MM.1S (cell line): ENCODE measurements at regions not wholly inside any gene's neighbourhood (a gene's known extent, or its start where the extent isn't known, plus 50 kb on each side); places are given as distances from the start of the nearest gene placed in this dataset.

ENCODE experiments used
- DNase-seq: peaks from one replicate; pipeline ENCODE4 v3.0.0-alpha.2; 2015
- H2AFZ ChIP-seq: fragments of 300-600 bp; sonication (generic); 2 replicates; pipeline ENCODE4 v1.6.0; 2016; ENCODE audit warnings: antibody characterized with exemption, low read length
- H3F3A ChIP-seq: fragments of 300-600 bp; sonication (generic); 2 replicates; pipeline ENCODE4 v1.6.1; 2016; ENCODE audit warnings: mild to moderate bottlenecking, antibody characterized with exemption, low read length, moderate library complexity, mixed read lengths; ENCODE audit not compliant: insufficient read depth
- H3K27ac ChIP-seq: fragments of 300-600 bp; sonication (generic); 2 replicates; pipeline ENCODE4 v1.5.1; 2016; ENCODE audit warnings: mild to moderate bottlenecking, low read length
- H3K27me3 ChIP-seq: fragments of 300-600 bp; sonication (generic); replicated peaks from 2 replicates; pipeline ENCODE4 v1.6.0; 2016; ENCODE audit warnings: low read length; ENCODE audit not compliant: insufficient read depth
- H3K36me3 ChIP-seq: fragments of 300-600 bp; sonication (generic); replicated peaks from 2 replicates; pipeline ENCODE4 v1.6.1; 2016; ENCODE audit warnings: mild to moderate bottlenecking, low read length, mixed read lengths; ENCODE audit not compliant: insufficient read depth
- H3K4me1 ChIP-seq: fragments of 300-600 bp; sonication (generic); 2 replicates; pipeline ENCODE4 v1.6.1; 2016; ENCODE audit warnings: low read length, mixed read lengths
- H3K4me2 ChIP-seq: fragments of 300-600 bp; sonication (generic); 2 replicates; pipeline ENCODE4 v1.6.0; 2016; ENCODE audit warnings: low read depth, low read length
- H3K4me3 ChIP-seq: fragments of 300-600 bp; sonication (generic); 2 replicates; pipeline ENCODE4 v1.5.1; 2016; ENCODE audit warnings: low read length, mixed read lengths
- H3K79me2 ChIP-seq: fragments of 300-600 bp; sonication (generic); 2 replicates; pipeline ENCODE4 v1.6.1; 2016; ENCODE audit warnings: mixed run types, low read length, mixed read lengths
- H3K9ac ChIP-seq: fragments of 300-600 bp; sonication (generic); 2 replicates; pipeline ENCODE4 v1.6.1; 2016; ENCODE audit warnings: low read length, mixed read lengths
- H3K9me2 ChIP-seq: fragments of 300-600 bp; sonication (generic); replicated peaks from 2 replicates; pipeline ENCODE4 v1.6.1; 2016; ENCODE audit warnings: mild to moderate bottlenecking, low read length, mixed read lengths; ENCODE audit not compliant: insufficient read depth
- H3K9me3 ChIP-seq: fragments of 300-600 bp; sonication (generic); replicated peaks from 2 replicates; pipeline ENCODE4 v1.6.1; 2016; ENCODE audit warnings: mild to moderate bottlenecking, low read length, mixed read lengths; ENCODE audit not compliant: insufficient read depth
- H4K20me1 ChIP-seq: fragments of 300-600 bp; sonication (generic); 2 replicates; pipeline ENCODE4 v1.6.1; 2016; ENCODE audit warnings: mild to moderate bottlenecking, low read length, moderate library complexity, mixed read lengths; ENCODE audit not compliant: insufficient read depth
- CTCF ChIP-seq: fragments of 300-600 bp; sonication (generic); IDR thresholded peaks from 2 replicates; pipeline ENCODE4 v1.5.1; 2016; ENCODE audit warnings: antibody characterized with exemption, low read length, mixed read lengths
- EZH2 ChIP-seq: fragments of 300-600 bp; sonication (generic); optimal IDR thresholded peaks from 2 replicates; pipeline ENCODE3; 2017; ENCODE audit warnings: low read depth, mild to moderate bottlenecking, antibody characterized with exemption, low read length, mixed read lengths
- EZH2phosphoT487 ChIP-seq: fragments of 300-600 bp; sonication (generic); IDR thresholded peaks from 2 replicates; pipeline ENCODE4 v1.6.1; 2018; ENCODE audit warnings: antibody characterized with exemption, low read length

DNA sequence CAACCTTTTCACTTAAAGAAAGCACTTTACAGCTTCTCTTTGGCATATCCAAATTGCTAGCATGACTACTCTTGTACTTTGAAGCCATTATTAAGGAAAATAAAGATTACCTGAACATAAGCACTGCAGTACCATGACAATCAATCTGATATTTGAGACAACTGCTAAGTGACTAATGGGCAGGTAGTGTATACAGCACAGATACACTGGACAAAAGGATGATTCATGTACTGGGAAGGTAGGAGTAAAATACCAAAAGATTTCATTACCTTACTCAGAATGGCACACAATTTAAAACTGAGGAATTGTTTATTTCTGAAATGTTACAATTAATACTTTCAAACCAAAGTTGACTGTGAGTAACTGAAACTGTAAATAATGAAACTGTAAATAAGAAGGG is 1054.3 kb upstream of the TENM4 start:
- Histone ChIP-seq H2AFZ (no peak overlapping the region), H3K4me2 (no peak overlapping the region)
- TF ChIP-seq CTCF, result no peak
- no peak for TF ChIP-seq EZH2phosphoT487
- TF ChIP-seq EZH2, result no peak

GRCh38 chr11:80487952-80488351 is 1047.1 kb upstream of the TENM4 start:
- Histone ChIP-seq H3K4me2 (no peak overlapping the region), H3K79me2 (no peaks in the 10 kb centered on the region), H3K4me3 (no peak overlapping the region), H3K27me3 (no peaks in the 10 kb centered on the region), H2AFZ (no peak overlapping the region), H3K9ac (no peak overlapping the region), H4K20me1 (no peaks in the 10 kb centered on the region), H3K9me2 (no peaks in the 10 kb centered on the region), H3F3A (no peaks in the 10 kb centered on the region), H3K4me1 (no peaks in the 10 kb centered on the region), H3K27ac (no peak overlapping the region), H3K36me3 (no peaks in the 10 kb centered on the region), H3K9me3 (no peaks in the 10 kb centered on the region)
- DNase-seq, result no peak
- no peak for TF ChIP-seq CTCF
- TF ChIP-seq EZH2phosphoT487, result no peak
- TF ChIP-seq EZH2, result no peak

More for the DNA sequence above, 1054.3 kb upstream of the TENM4 start:
- DNase-seq, result no peak
- Histone ChIP-seq H3K27ac (no peak overlapping the region), H3K36me3 (no peaks in the 10 kb centered on the region), H3K9me3 (no peaks in the 10 kb centered on the region), H3K9me2 (no peaks in the 10 kb centered on the region), H3K27me3 (no peaks in the 10 kb centered on the region), H3K9ac (no peak overlapping the region), H3F3A (no peaks in the 10 kb centered on the region), H3K79me2 (no peaks in the 10 kb centered on the region), H4K20me1 (no peaks in the 10 kb centered on the region), H3K4me3 (no peak overlapping the region), H3K4me1 (no peaks in the 10 kb centered on the region)

GRCh38 chr11:80486678-80487077 is 1045.8 kb upstream of the TENM4 start:
- no peaks in the 10 kb centered on the region for H3K9me3 ChIP-seq
- no peak overlapping the region for H3K4me2 ChIP-seq
- no peak for DNase-seq
- H3K27ac ChIP-seq, result no peak overlapping the region
- no peak overlapping the region for H3K4me3 ChIP-seq
- no peaks in the 10 kb centered on the region for H3K4me1 ChIP-seq
- no peak overlapping the region for H3K9ac ChIP-seq
- H3F3A ChIP-seq, result no peaks in the 10 kb centered on the region
- no peaks in the 10 kb centered on the region for H3K9me2 ChIP-seq
- H3K27me3 ChIP-seq, result no peaks in the 10 kb centered on the region
- TF ChIP-seq EZH2phosphoT487 (no peak), EZH2 (no peak), CTCF (no peak)
- no peaks in the 10 kb centered on the region for H3K79me2 ChIP-seq
- no peaks in the 10 kb centered on the region for H4K20me1 ChIP-seq
- H3K36me3 ChIP-seq, result no peaks in the 10 kb centered on the region
- no peak overlapping the region for H2AFZ ChIP-seq
